Neural progenitor cell (in vitro differentiated cells): ENCODE measurements at regions not wholly inside any gene's neighbourhood (a gene's known extent, or its start where the extent isn't known, plus 50 kb on each side); places are given as distances from the start of the nearest gene placed in this dataset.

Experiments used
- CTCF ChIP-seq: fragments of 200-600 bp; sonication (generic); IDR thresholded peaks from 2 replicates; pipeline ENCODE4 v1.5.1; 2017; ENCODE audit warnings: antibody characterized with exemption, mild to moderate bottlenecking
- EZH2 ChIP-seq: fragments of 200-600 bp; sonication (generic); IDR thresholded peaks from 2 replicates; pipeline ENCODE4 v1.6.1; 2017; ENCODE audit warnings: antibody characterized with exemption, mild to moderate bottlenecking, moderate library complexity

- no peak for TF ChIP-seq CTCF
- TF ChIP-seq EZH2: no peak
These were observed 275.8 kb downstream of the ATP23 start for GRCh38 chr12:58217130-58217529.
